Lung (tissue), 11 donors: ENCODE measurements at regions not wholly inside any gene's neighbourhood (a gene's known extent, or its start where the extent isn't known, plus 50 kb on each side); places are given as distances from the start of the nearest gene placed in this dataset.

ENCODE experiments used
- ATAC-seq: fragments of 200-7000 bp; cut with Tn5 transposase; one replicate; pipeline ENCODE4 v1.9.1; 2020; ENCODE audit warnings: moderate number of reproducible peaks; ENCODE audit not compliant: insufficient read depth, low FRiP score
- DNase-seq, 3 donors: peaks; one replicate each; pipeline ENCODE4 v3.0.0-alpha.2; 2013 to 2017
- H3K27ac ChIP-seq, 2 donors: one replicate each; pipeline ENCODE4 v1.5.1; 2013; ENCODE audit warnings: mild to moderate bottlenecking in 2 of 2, moderate library complexity in 2 of 2, control low read depth in 1 of 2, inconsistent platforms in 1 of 2, low read depth in 1 of 2, low read length in 1 of 2
- H3K27me3 ChIP-seq, 3 donors: one replicate each; pipeline ENCODE4 v1.5.1; 2013; ENCODE audit warnings: low read length in 2 of 3; ENCODE audit not compliant: control insufficient read depth in 3 of 3, insufficient read depth in 3 of 3
- H3K36me3 ChIP-seq, 4 donors: one replicate each; pipeline ENCODE4 v1.5.1; 2013; ENCODE audit warnings: low read length in 4 of 4, mild to moderate bottlenecking in 1 of 4, moderate library complexity in 1 of 4; ENCODE audit not compliant: control insufficient read depth in 4 of 4, insufficient read depth in 4 of 4
- H3K4me1 ChIP-seq, 5 donors: one replicate each; pipeline ENCODE4 v1.5.1; 2013; ENCODE audit warnings: low read length in 5 of 5, mild to moderate bottlenecking in 2 of 5, moderate library complexity in 1 of 5; ENCODE audit not compliant: control insufficient read depth in 5 of 5, insufficient read depth in 5 of 5
- H3K4me3 ChIP-seq: one replicate; pipeline ENCODE4 v1.5.1; 2013; ENCODE audit warnings: mild to moderate bottlenecking, control low read depth, moderate library complexity
- H3K9ac ChIP-seq, 2 donors: one replicate each; pipeline ENCODE4 v1.5.1; 2013; ENCODE audit warnings: low read length in 2 of 2, control low read depth in 1 of 2; ENCODE audit not compliant: insufficient read depth in 1 of 2
- H3K9me3 ChIP-seq, 4 donors: one replicate each; pipeline ENCODE4 v1.5.1; 2013; ENCODE audit warnings: low read length in 3 of 4, mild to moderate bottlenecking in 1 of 4, moderate library complexity in 1 of 4; ENCODE audit not compliant: control insufficient read depth in 4 of 4, insufficient read depth in 3 of 4
- WGBS, 2 donors: extraction: QIAGEN DNeasy Blood & Tissue Kit; methylation state at CpG; one replicate each; pipeline ENCODE4 v1.1.7; 2013; 5-methylcytosine and 5-hydroxymethylcytosine counted together
- TF ChIP-seq, protein P1 (sequence below): IDR thresholded peaks from 2 replicates; pipeline ENCODE4 v1.5.1; 2012; ENCODE audit warnings: mild to moderate bottlenecking; ENCODE audit errors: control extremely low read depth, extremely low read depth
- donor health status: control.
- donor health status: control.
- donor health status: Bipolar disorder and iron deficiency.
- donor health status: healthy.
- donor health status: DM: yes; HTN: yes; CAD: no.

DNA sequence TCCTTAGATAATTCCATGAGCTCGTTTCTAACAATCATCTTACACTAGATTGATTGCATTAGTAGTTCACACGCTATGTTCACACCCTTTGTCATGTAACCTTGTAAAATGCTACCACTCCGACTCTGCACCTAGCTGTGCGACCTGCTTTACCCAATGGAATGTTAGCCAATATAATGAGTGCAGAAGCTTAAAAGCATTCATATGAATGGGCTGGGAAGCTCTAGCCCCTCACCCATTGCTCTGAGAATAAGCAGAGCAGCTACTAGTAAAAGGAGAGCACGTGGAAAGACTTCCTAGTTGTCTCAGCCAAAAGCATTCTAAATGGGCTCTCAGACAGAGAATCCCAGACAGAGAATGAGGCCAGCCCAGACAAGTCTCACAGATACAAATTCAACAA, 410.6 kb upstream of the UBE2E2 start:
- Histone ChIP-seq H3K9ac (no peak overlapping the region), H3K36me3 (no peaks in the 10 kb centered on the region), H3K4me1 (no peaks in the 10 kb centered on the region), H3K9me3 (no peaks in the 10 kb centered on the region), H3K4me3 (no peak overlapping the region), H3K27ac (no peak overlapping the region), H3K27me3 (no peaks in the 10 kb centered on the region)
- TF ChIP-seq, protein P1, sequence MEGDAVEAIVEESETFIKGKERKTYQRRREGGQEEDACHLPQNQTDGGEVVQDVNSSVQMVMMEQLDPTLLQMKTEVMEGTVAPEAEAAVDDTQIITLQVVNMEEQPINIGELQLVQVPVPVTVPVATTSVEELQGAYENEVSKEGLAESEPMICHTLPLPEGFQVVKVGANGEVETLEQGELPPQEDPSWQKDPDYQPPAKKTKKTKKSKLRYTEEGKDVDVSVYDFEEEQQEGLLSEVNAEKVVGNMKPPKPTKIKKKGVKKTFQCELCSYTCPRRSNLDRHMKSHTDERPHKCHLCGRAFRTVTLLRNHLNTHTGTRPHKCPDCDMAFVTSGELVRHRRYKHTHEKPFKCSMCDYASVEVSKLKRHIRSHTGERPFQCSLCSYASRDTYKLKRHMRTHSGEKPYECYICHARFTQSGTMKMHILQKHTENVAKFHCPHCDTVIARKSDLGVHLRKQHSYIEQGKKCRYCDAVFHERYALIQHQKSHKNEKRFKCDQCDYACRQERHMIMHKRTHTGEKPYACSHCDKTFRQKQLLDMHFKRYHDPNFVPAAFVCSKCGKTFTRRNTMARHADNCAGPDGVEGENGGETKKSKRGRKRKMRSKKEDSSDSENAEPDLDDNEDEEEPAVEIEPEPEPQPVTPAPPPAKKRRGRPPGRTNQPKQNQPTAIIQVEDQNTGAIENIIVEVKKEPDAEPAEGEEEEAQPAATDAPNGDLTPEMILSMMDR: no peak
- no peak for ATAC-seq
- WGBS, 2 donors: 80 to 81% methylated on average over 5 of the region's 5 CpGs
- DNase-seq: no peak

DNA sequence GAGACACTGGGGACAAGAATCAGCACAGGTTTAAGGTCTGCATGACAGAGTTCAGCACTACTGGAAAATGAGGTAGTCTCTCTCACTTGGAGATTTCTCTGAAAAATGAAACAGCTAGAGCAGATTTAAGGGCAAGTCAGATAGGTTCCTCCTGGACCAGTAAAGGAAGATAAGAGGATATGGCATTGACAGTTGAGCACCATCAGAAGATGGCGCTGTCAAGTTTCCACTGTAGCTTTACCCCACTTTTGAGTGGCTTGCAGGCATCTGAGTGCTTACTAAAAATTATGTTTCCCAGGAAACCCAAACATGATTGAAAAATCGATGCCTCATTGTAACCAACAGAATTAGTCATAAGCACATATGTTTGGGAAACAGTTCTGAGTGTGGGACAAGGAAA, 407.2 kb upstream of the UBE2E2 start:
- Histone ChIP-seq H3K4me1 (no peaks in the 10 kb centered on the region), H3K27ac (no peak overlapping the region), H3K27me3 (no peaks in the 10 kb centered on the region), H3K9ac (no peak overlapping the region), H3K36me3 (no peaks in the 10 kb centered on the region), H3K4me3 (no peak overlapping the region), H3K9me3 (peaks cover 0 to 3% (median 0%) of the 10 kb centered on the region in 4 donors)
- DNase-seq (no peak), ATAC-seq (no peak)
- TF ChIP-seq, protein P1: no peak
- 82 to 88% methylated on average over 2 of the region's 2 CpGs for WGBS, 2 donors

DNA sequence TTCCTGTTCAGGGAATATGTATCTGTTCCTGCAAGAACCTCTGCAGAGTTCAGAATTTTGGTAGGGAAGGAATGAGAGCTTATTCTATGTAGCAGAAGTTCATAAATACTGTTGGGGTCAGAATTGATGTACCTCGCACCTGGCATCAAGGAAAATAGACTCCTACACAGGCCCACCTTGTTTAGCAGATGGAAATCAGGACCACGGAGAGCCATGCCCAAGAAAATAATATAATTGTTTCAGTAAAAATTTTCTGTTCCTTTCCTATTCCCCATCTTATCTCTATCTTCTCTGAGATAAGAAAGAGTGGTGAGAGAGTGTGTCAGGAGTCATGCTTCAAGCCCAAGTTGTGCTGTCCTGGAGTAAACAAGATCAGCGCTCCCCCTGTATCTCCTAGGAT, 404.7 kb upstream of the UBE2E2 start:
- 77 to 88% methylated on average over 3 of the region's 3 CpGs for WGBS, 2 donors
- TF ChIP-seq, protein P1: no peak
- no peak for DNase-seq

DNA sequence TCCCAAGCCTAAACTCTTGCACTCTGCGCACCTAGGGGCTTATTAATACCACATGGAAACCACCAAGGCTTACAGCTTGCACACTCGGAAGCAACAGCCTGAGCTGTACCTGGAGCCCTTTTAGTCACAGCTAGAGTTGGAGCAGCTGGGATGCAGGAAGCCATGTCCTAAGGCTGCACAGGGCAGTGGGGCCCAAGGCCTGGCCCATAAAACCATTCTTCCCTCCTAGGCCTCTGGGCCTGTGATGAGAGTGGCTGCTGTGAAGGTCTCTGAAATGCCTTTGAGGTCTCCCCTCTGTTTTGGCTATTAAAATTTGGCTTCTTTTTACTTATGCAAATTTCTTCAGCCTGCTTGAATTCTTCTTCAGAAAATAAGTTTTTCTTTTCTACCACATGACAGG, 383.9 kb upstream of the UBE2E2 start:
- no peak overlapping the region for H3K27ac ChIP-seq
- no peak for DNase-seq
- TF ChIP-seq, protein P1: no peak
- H3K4me3 ChIP-seq: no peak overlapping the region
- no peaks in the 10 kb centered on the region for H3K27me3 ChIP-seq
- peaks cover 0 to 5% (median 2%) of the 10 kb centered on the region in 4 donors for H3K9me3 ChIP-seq
- H3K9ac ChIP-seq: no peak overlapping the region
- ATAC-seq: no peak
- WGBS, 2 donors: 95 to 97% methylated on average over 2 of the region's 2 CpGs
- H3K36me3 ChIP-seq: no peaks in the 10 kb centered on the region
- H3K4me1 ChIP-seq: no peaks in the 10 kb centered on the region

More for the DNA sequence above, 404.7 kb upstream of the UBE2E2 start:
- Histone ChIP-seq H3K4me3 (no peak overlapping the region), H3K27ac (no peak overlapping the region), H3K9ac (no peak overlapping the region), H3K27me3 (no peaks in the 10 kb centered on the region), H3K4me1 (no peaks in the 10 kb centered on the region), H3K9me3 (peaks cover 0 to 6% (median 0%) of the 10 kb centered on the region in 4 donors), H3K36me3 (no peaks in the 10 kb centered on the region)
- ATAC-seq: no peak
